GM19467 (cell line): ENCODE measurements at regions not wholly inside any gene's neighbourhood (a gene's known extent, or its start where the extent isn't known, plus 50 kb on each side); places are given as distances from the start of the nearest gene placed in this dataset.

Experiments used
- ATAC-seq: cut with Tn5 transposase; IDR thresholded peaks from one replicate; pipeline ENCODE4 v1.9.1; 2021; ENCODE audit warnings: mild to moderate bottlenecking, moderate library complexity; ENCODE audit not compliant: unreplicated experiment

- ATAC-seq, result no peak
Observed at GRCh38 chr2:219944866-219945265, 317.4 kb downstream of the SLC4A3 start.

DNA sequence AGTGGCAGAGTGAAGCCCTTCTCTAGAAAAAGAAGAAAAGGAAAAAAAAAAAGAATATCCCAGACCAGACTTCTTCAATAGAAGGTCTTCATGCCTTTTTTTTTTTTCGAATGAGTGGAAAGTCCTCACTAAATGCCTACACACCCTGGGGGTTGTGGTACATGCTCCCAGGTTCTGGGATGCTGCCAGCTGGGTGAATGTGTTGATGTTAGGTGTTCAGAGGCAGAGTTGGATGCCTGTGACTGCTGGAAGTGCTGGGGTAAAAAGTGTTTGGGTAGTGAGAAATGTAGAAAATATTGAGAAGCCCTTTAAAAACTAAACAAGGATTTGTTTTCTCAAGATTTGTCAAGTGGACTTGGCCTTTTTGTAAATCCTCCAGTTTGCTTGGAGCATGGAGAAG, 318.6 kb downstream of the SLC4A3 start:
- no peak for ATAC-seq

GRCh38 chr2:219946529-219946928, 319.1 kb downstream of the SLC4A3 start:
- ATAC-seq, result no peak

- ATAC-seq, result no peak
Observed at GRCh38 chr2:219947575-219947974, 320.1 kb downstream of the SLC4A3 start.

DNA sequence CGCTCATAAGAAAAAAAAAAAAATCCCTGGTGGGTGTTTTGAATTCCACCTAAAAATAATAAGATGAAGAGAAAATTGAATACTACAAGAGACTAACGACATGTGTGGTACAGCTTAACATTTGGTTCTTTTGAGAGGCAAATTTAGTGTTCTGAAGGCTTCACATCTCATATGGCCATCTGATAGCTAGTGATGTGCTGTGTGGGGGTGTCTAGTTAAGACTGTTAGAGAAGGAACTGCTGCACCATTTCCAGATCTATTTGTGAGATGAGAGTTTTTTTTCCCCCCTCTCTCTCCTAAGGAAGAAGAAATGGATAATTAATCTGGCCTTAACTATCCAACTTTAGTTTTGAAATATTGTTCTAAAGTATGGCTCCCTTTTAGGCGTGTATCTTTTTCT, 321.6 kb downstream of the SLC4A3 start:
- ATAC-seq, result no peak

DNA sequence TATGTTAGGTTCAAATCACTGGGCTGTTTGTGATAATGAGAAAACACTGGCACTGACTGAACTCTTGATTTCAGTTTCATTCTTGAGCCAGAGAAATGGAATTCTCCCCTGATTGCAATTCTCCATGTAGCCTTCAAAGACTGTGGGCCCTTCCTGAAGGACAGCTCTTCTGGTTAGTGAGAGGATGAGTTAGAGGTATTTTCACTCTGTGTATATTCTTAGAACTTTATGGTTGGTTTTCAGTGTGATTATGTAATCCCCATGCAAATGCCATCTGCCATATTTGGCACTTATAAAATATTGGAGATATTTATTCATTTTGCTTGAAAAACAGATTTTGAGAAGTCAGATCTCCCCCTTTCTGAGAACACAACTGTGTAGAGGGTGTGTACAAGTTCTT, 323.7 kb downstream of the SLC4A3 start:
- no peak for ATAC-seq

DNA sequence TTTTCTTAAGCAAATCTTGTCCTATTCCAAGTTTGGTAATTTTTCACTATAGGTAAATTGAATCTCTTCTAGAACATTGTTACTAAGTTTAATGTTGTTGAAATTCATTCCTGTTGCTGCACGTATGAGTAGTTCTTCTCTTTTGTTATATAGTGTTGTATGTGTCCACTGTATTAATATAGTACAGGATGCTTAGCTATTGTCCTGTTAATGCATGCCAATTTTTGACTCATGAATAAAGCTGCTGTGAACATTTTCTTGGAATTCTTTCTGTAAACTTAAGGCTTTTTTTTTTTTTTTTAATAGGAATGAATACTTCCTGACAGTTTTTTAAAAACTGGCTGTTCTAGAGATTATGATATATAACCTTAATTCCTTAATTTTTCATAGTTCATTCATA, 326.9 kb downstream of the SLC4A3 start:
- ATAC-seq, result no peak

- no peak for ATAC-seq
Observed at GRCh38 chr2:219957820-219958219, 330.4 kb downstream of the SLC4A3 start.

GRCh38 chr2:219958941-219959340, 331.5 kb downstream of the SLC4A3 start:
- ATAC-seq, result no peak

- ATAC-seq, result no peak
Observed at GRCh38 chr2:219959471-219959870, 332.0 kb downstream of the SLC4A3 start.

- no peak for ATAC-seq
Observed at GRCh38 chr2:219961947-219962498, 334.6 kb downstream of the SLC4A3 start.

GRCh38 chr2:219962801-219963200, 335.4 kb downstream of the SLC4A3 start:
- ATAC-seq, result no peak

GRCh38 chr2:219965287-219966194, 338.1 kb downstream of the SLC4A3 start:
- no peak for ATAC-seq

DNA sequence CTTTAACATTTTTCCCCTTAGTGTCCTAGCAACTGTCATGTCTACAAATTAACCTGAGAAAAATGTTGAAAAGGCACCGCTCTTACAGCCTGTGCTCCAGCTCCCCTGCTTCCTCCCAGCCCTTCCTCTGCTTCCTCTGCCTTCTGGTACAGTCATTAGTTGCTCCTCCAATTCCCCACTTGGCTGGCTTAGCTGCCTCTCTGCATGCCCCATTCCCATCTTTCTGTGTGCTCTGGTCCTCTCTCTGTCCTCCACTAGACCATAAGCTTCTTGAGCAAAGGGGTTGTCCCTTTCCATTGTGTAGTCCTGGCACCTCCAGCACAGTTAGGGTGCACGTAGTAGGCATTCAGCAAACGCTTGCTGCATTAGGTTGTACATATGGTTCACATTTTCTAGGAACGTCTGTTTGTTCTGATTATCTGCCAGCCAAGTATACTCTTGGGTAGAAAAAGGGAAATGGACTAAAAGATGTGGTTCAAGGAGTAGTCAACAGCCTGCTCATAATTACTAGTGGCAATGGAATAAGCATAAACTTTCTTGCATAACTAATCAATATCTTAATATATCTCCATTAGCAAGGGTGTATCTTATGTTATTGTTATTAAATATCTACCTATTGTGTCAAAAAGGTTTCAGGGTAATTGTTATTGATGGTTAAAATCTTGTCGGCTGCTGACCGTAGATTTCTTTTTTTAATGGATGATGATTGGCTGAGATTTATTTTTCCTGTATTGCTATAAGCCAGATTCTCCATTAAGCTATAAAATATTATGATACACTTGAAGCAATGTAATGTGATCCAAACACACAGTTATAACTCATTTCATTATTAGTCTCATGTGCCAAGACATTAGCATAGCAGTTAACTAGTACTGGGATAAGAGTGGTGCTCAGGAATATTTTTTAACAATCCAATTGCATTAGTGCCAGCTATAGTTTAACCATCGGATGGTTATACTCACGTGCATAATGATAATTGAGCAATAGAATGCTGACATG, 340.1 kb downstream of the SLC4A3 start:
- ATAC-seq, result no peak

GRCh38 chr2:219968685-219969345, 341.4 kb downstream of the SLC4A3 start:
- no peak for ATAC-seq

DNA sequence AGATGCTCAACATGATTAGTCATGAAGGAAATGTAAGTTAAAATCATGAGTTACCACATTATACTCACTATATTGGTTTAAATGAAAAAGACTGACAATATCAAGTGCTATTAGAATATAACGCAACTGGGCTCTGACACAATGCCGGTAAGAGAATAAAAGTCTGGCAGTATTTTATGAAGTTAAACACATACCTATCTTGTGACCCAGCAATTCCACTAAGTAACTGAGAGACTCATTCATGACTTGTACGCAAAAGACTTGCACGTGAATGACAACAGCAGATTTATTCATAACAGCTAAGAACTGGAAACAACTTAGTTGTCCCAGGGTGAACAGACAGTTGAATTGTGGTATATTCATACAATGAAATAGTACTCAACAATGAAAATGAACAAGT, 342.1 kb downstream of the SLC4A3 start:
- no peak for ATAC-seq

DNA sequence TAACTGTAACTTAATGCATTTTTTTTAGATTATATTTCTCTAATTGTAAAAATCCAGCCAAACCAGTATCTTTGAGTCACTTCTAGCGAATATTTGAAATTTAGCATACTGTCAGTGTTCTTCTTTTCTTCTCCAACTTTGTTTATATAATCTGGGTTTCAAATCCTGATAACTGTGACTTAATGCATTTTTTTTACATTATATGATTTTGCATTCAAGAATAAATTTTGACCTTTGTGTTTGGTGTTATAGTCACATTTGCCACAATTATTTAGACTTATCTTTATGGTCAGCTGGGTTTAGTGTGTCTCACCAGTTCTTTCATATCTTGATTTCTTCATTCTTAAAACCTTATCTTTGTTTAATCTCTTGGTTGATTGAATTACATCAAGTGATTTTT, 345.7 kb downstream of the SLC4A3 start:
- ATAC-seq, result no peak

DNA sequence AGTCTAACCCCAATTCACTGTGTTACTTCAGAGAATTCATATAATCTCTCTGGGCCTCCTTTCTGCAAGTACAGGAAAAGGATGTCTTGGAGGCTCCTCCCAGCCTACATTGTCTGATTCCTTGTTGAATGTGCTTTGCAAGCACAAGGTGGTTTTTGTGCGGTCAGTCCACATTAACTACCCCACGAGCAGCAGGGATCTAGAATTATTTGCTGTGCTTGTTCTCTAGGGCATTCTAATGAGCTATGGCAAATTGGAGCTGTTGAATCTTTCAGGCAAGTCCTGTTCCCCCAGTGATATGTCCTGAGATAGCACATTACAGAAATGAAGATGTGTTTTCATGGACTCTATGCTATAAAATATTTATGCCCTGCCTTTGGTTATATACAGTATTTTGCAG, 349.4 kb downstream of the SLC4A3 start:
- ATAC-seq, result no peak

- no peak for ATAC-seq
Observed at GRCh38 chr2:219980638-219981037, 353.2 kb downstream of the SLC4A3 start.

- ATAC-seq, result no peak
Observed at GRCh38 chr2:219983836-219984235, 356.4 kb downstream of the SLC4A3 start.

- ATAC-seq, result no peak
Observed at GRCh38 chr2:219985017-219985416, 357.6 kb downstream of the SLC4A3 start.
